GM12891 (cell line): ENCODE measurements at regions not wholly inside any gene's neighbourhood (a gene's known extent, or its start where the extent isn't known, plus 50 kb on each side); places are given as distances from the start of the nearest gene placed in this dataset.

ENCODE experiments used
- PAX5 ChIP-seq: IDR thresholded peaks from 2 replicates; pipeline ENCODE4 v1.6.1; 2011; ENCODE audit warnings: low read length, moderate library complexity, mild to moderate bottlenecking; ENCODE audit not compliant: insufficient read depth, severe bottlenecking
- POLR2A ChIP-seq: IDR thresholded peaks from 2 replicates; pipeline ENCODE4 v1.6.1; 2011; ENCODE audit warnings: low read depth, low read length, control low read depth
- POLR2AphosphoS5 ChIP-seq: IDR thresholded peaks from 2 replicates; pipeline ENCODE4 v1.6.1; 2011; ENCODE audit warnings: low read depth, low read length, control low read depth
- POU2F2 ChIP-seq: IDR thresholded peaks from 2 replicates; pipeline ENCODE4 v1.6.1; 2011; ENCODE audit warnings: low read depth, mild to moderate bottlenecking, control low read depth, low read length, moderate library complexity
- SPI1 ChIP-seq: IDR thresholded peaks from 2 replicates; pipeline ENCODE4 v1.6.1; 2011; ENCODE audit warnings: low read depth, low read length, control low read depth
- TAF1 ChIP-seq: IDR thresholded peaks from 2 replicates; pipeline ENCODE4 v1.6.1; 2011; ENCODE audit warnings: low read depth, low read length, control low read depth

DNA sequence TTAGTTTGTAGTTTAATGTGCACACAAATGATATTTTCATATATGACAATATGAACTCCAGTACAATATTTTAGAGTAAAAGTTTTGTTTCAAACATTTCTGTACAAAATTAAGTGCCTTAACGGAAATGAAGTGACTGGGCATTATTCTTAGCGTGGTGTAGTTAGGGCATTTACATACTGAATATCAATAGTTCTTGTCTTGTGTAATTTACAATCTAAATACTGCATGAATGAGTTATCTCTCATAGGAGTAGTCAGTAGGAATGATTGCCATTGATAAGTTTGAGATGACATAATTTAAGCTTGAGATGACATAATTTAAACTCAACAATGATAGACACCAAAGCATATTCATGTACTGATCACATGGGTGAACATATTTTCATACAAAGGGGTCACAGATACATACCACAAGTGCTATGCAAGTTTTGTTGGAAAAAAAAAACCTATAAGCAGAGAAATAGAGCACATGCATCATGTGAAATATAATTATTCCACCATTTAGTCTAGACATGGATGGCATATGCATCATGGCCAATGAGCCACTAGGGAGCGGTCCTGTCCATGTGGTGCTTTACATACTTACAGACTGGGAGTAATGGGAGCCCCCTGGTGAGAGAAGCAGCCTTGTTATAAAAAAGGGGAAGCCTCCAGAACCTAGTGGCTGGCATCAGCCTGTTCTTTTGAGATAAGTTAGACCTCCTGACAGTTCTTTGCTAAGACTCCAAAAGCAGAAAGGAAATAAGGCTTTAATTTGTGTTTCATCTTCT lies 1523.9 kb downstream of the MAT2B start:
- TF ChIP-seq SPI1 (no peak), POLR2AphosphoS5 (no peak), POLR2A (no peak), TAF1 (no peak), POU2F2 (no peak), PAX5 (no peak)
